CD14-positive monocyte (primary cell): ENCODE measurements at regions not wholly inside any gene's neighbourhood (a gene's known extent, or its start where the extent isn't known, plus 50 kb on each side); places are given as distances from the start of the nearest gene placed in this dataset.

ENCODE experiments used
- DNase-seq, 3 donors: peaks; one replicate each; pipeline ENCODE4 v3.0.0-alpha.2; 2011 to 2022
- H2AFZ ChIP-seq: 2 replicates; pipeline ENCODE4 v1.6.0; 2012; ENCODE audit warnings: mild to moderate bottlenecking, low read depth, low read length, inconsistent platforms; ENCODE audit not compliant: insufficient read depth, poor library complexity, severe bottlenecking
- H3K27ac ChIP-seq, 2 donors: 1 replicate in 1 of 2; 2 replicates in 1 of 2; pipeline ENCODE4 v1.5.1; 2012 to 2013; ENCODE audit warnings: low read length in 2 of 2, control low read depth in 1 of 2, inconsistent platforms in 1 of 2, low read depth in 1 of 2, mild to moderate bottlenecking in 1 of 2
- H3K27me3 ChIP-seq, 2 donors: one replicate each; pipeline versions ENCODE4 v1.6.0 to v1.6.1; 2011 to 2013; ENCODE audit warnings: low read length in 2 of 2; ENCODE audit not compliant: control insufficient read depth in 2 of 2, insufficient read depth in 2 of 2
- H3K36me3 ChIP-seq, 2 donors: replicated peaks in 1 of 2; 1 replicate in 1 of 2; 2 replicates in 1 of 2; pipeline versions ENCODE4 v1.5.1 to v1.6.1; 2012 to 2013; ENCODE audit warnings: low read length in 2 of 2, control low read depth in 1 of 2, inconsistent platforms in 1 of 2, mild to moderate bottlenecking in 1 of 2; ENCODE audit not compliant: insufficient read depth in 2 of 2, control insufficient read depth in 1 of 2
- H3K4me1 ChIP-seq, 2 donors: 1 replicate in 1 of 2; 2 replicates in 1 of 2; pipeline versions ENCODE4 v1.5.1 to v1.6.1; 2012 to 2013; ENCODE audit warnings: low read length in 2 of 2, control low read depth in 1 of 2, inconsistent platforms in 1 of 2, mild to moderate bottlenecking in 1 of 2, moderate library complexity in 1 of 2; ENCODE audit not compliant: insufficient read depth in 2 of 2, control insufficient read depth in 1 of 2
- H3K4me2 ChIP-seq: replicated peaks from 2 replicates; pipeline ENCODE3; 2012; ENCODE audit warnings: low read length, moderate library complexity, mild to moderate bottlenecking; ENCODE audit not compliant: poor library complexity, severe bottlenecking; ENCODE audit errors: extremely low read depth
- H3K4me3 ChIP-seq, 3 experiments: fragments of 200-600 bp in 1 of 3; sonication (generic) in 1 of 3; replicated peaks in 1 of 3; 1 replicate in 2 of 3; 2 replicates in 1 of 3; pipeline ENCODE4 v1.5.1; 2011 to 2013; ENCODE audit warnings: low read length in 3 of 3, mild to moderate bottlenecking in 3 of 3, control low read depth in 2 of 3, low read depth in 2 of 3, inconsistent platforms in 1 of 3, moderate library complexity in 1 of 3
- H3K79me2 ChIP-seq: 2 replicates; pipeline ENCODE4 v1.6.0; 2012; ENCODE audit warnings: mild to moderate bottlenecking, control low read depth, inconsistent platforms, low read length, moderate library complexity; ENCODE audit not compliant: insufficient read depth
- H3K9ac ChIP-seq: 2 replicates; pipeline ENCODE4 v1.6.0; 2017; ENCODE audit warnings: low read length, mild to moderate bottlenecking; ENCODE audit not compliant: insufficient read depth, poor library complexity, severe bottlenecking
- H3K9me3 ChIP-seq, 2 donors: replicated peaks in 1 of 2; 1 replicate in 1 of 2; 2 replicates in 1 of 2; pipeline versions ENCODE4 v1.5.1 to v1.6.1; 2012 to 2013; ENCODE audit warnings: low read length in 2 of 2, control low read depth in 1 of 2; ENCODE audit not compliant: control insufficient read depth in 1 of 2, insufficient read depth in 1 of 2
- H4K20me1 ChIP-seq: 2 replicates; pipeline ENCODE4 v1.6.0; 2012; ENCODE audit warnings: mild to moderate bottlenecking, low read length, control low read depth, moderate library complexity; ENCODE audit not compliant: insufficient read depth
- H3K27ac Mint-ChIP-seq, 7 donors: one replicate each; pipeline ENCODE4 v1.8.0; 2020; ENCODE audit warnings: mild to moderate bottlenecking in 7 of 7, mixed read lengths in 7 of 7, moderate library complexity in 6 of 7, inconsistent platforms in 2 of 7
- H3K27me3 Mint-ChIP-seq, 3 donors: one replicate each; pipeline ENCODE4 v1.8.0; 2021 to 2022; ENCODE audit warnings: low read depth in 3 of 3, mild to moderate bottlenecking in 3 of 3, mixed read lengths in 3 of 3, moderate library complexity in 3 of 3, inconsistent platforms in 1 of 3
- H3K36me3 Mint-ChIP-seq, 2 donors: one replicate each; pipeline ENCODE4 v1.8.0; 2020; ENCODE audit warnings: mixed read lengths in 2 of 2, inconsistent platforms in 1 of 2, mild to moderate bottlenecking in 1 of 2
- H3K4me1 Mint-ChIP-seq: one replicate; pipeline ENCODE4 v1.8.0; 2020; ENCODE audit warnings: mild to moderate bottlenecking, mixed read lengths
- H3K4me3 Mint-ChIP-seq, 2 donors: one replicate each; pipeline ENCODE4 v1.8.0; 2020; ENCODE audit warnings: mild to moderate bottlenecking in 2 of 2, mixed read lengths in 2 of 2, moderate library complexity in 1 of 2
- H3K9me3 Mint-ChIP-seq, 7 donors: one replicate each; pipeline ENCODE4 v1.8.0; 2020 to 2022; ENCODE audit warnings: mixed read lengths in 7 of 7, mild to moderate bottlenecking in 6 of 7, moderate library complexity in 6 of 7, inconsistent platforms in 2 of 7
- WGBS: methylation state at CpG from one replicate; pipeline ENCODE4 v1.1.5; 2013; ENCODE audit warnings: missing lambda C conversion rate; ENCODE audit not compliant: insufficient coverage; 5-methylcytosine and 5-hydroxymethylcytosine counted together
- intact Hi-C, 2 donors: fragments of 100-400 bp; cut with micrococcal nuclease; formaldehyde crosslinking; loops; one replicate each; pipeline versions ENCODE4 v1.15.0 to v1.15.1; 2023
- TF ChIP-seq, protein P1 (sequence below): fragments of 200-600 bp; IDR thresholded peaks from one replicate; pipeline ENCODE4 v1.8.0; 2022; ENCODE audit warnings: antibody characterized with exemption, mild to moderate bottlenecking

DNA sequence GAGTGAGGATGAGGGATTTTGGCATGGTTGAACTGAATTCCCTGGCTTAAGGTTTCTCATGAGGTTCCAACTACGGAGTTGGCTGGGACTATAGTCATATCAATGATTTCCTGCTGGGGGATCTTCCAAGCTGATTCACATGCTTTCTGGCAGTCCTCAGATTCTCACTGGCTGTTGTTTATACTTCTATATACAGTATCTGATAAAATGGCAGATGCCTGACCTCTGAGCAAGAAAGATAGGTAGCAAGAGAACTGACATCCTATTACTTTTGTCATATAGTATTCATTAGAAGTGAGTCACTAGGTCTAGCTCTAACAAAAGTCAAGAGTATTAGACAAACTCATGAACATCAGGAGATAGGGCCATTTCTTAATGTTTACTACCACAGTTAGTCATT lies 440.9 kb upstream of the EDIL3 start:
- H3K27ac Mint-ChIP-seq: no peak overlapping the region
- H3K27me3 ChIP-seq: no peaks in the 10 kb centered on the region
- H3K4me3 ChIP-seq: no peak overlapping the region
- H3K4me1 ChIP-seq: no peaks in the 10 kb centered on the region
- H3K27ac ChIP-seq: no peak overlapping the region
- peaks cover 4 to 16% (median 10%) of the 10 kb centered on the region in 7 donors for H3K9me3 Mint-ChIP-seq
- H4K20me1 ChIP-seq: no peaks in the 10 kb centered on the region
- H3K36me3 Mint-ChIP-seq: no peaks in the 10 kb centered on the region
- no peak overlapping the region for H2AFZ ChIP-seq
- no peak for DNase-seq
- H3K36me3 ChIP-seq: no peaks in the 10 kb centered on the region
- TF ChIP-seq, protein P1, sequence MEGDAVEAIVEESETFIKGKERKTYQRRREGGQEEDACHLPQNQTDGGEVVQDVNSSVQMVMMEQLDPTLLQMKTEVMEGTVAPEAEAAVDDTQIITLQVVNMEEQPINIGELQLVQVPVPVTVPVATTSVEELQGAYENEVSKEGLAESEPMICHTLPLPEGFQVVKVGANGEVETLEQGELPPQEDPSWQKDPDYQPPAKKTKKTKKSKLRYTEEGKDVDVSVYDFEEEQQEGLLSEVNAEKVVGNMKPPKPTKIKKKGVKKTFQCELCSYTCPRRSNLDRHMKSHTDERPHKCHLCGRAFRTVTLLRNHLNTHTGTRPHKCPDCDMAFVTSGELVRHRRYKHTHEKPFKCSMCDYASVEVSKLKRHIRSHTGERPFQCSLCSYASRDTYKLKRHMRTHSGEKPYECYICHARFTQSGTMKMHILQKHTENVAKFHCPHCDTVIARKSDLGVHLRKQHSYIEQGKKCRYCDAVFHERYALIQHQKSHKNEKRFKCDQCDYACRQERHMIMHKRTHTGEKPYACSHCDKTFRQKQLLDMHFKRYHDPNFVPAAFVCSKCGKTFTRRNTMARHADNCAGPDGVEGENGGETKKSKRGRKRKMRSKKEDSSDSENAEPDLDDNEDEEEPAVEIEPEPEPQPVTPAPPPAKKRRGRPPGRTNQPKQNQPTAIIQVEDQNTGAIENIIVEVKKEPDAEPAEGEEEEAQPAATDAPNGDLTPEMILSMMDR: no peak
- H3K4me1 Mint-ChIP-seq: no peaks in the 10 kb centered on the region
- WGBS: 78% methylated on average over 1 of the region's 1 CpG
- H3K9me3 ChIP-seq: peaks cover 11 to 15% of the 10 kb centered on the region in 2 donors
- H3K27me3 Mint-ChIP-seq: peaks cover 0 to 2% (median 0%) of the 10 kb centered on the region in 3 donors
- H3K4me2 ChIP-seq: no peak overlapping the region
- no peak overlapping the region for H3K4me3 Mint-ChIP-seq
- no peaks in the 10 kb centered on the region for H3K79me2 ChIP-seq
- intact Hi-C loops: no loop called here
- H3K9ac ChIP-seq: no peak overlapping the region

DNA sequence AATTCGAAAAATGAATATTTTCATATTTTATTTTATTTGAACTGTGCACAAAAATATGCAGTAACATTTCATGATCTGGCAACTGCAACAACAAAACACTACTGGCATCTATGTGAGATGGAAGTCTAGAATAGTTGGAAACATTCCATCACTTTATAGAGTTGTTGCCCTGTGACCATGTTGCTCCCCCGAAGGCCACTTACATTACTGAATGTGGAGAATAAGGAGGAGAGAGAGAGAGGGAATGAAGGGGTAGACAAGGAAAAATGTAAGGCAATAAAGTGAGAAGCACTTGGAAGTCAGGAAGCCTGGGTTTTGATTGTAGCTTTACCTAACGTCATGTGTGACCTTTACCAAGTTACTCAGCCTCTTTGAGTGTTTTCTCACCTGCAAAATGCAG lies 437.2 kb upstream of the EDIL3 start:
- Histone ChIP-seq H3K36me3 (no peaks in the 10 kb centered on the region), H3K9me3 (no peaks in the 10 kb centered on the region), H3K79me2 (no peaks in the 10 kb centered on the region), H3K4me3 (no peak overlapping the region), H3K9ac (no peak overlapping the region), H3K27me3 (no peaks in the 10 kb centered on the region), H3K4me2 (no peak overlapping the region), H3K4me1 (peaks cover 0 to 2% of the 10 kb centered on the region in 2 donors), H3K27ac (no peak overlapping the region), H4K20me1 (no peaks in the 10 kb centered on the region), H2AFZ (no peak overlapping the region)
- peaks cover 2% of the 10 kb centered on the region for H3K4me1 Mint-ChIP-seq
- no peaks in the 10 kb centered on the region for H3K36me3 Mint-ChIP-seq
- H3K27ac Mint-ChIP-seq: no peak overlapping the region
- no CpG with 5 or more reads among the region's 3 CpGs for WGBS
- no peak for DNase-seq
- intact Hi-C loops: no loop called here
- TF ChIP-seq, protein P1: no peak
- H3K9me3 Mint-ChIP-seq: peaks cover 0 to 3% (median 0%) of the 10 kb centered on the region in 7 donors
- peaks cover 0 to 2% (median 0%) of the 10 kb centered on the region in 3 donors for H3K27me3 Mint-ChIP-seq
- no peak overlapping the region for H3K4me3 Mint-ChIP-seq
